HG03039 (cell line): ENCODE measurements at regions not wholly inside any gene's neighbourhood (a gene's known extent, or its start where the extent isn't known, plus 50 kb on each side); places are given as distances from the start of the nearest gene placed in this dataset.

Experiments
- ATAC-seq: cut with Tn5 transposase; IDR thresholded peaks from one replicate; pipeline ENCODE4 v1.9.1; 2021; ENCODE audit warnings: mild to moderate bottlenecking, moderate library complexity; ENCODE audit not compliant: unreplicated experiment

GRCh38 chr4:161237495-161237894, 926.3 kb downstream of the FSTL5 start:
- ATAC-seq, result no peak

GRCh38 chr4:161225327-161225726, 938.5 kb downstream of the FSTL5 start:
- no peak for ATAC-seq

GRCh38 chr4:161222889-161223288, 940.9 kb downstream of the FSTL5 start:
- ATAC-seq, result no peak

GRCh38 chr4:161208564-161208963, 955.2 kb downstream of the FSTL5 start:
- no peak for ATAC-seq

- no peak for ATAC-seq
These were observed 957.2 kb downstream of the FSTL5 start for GRCh38 chr4:161206528-161207080.

- ATAC-seq, result no peak
These were observed 959.9 kb downstream of the FSTL5 start for GRCh38 chr4:161203865-161204264.

- no peak for ATAC-seq
These were observed 965.9 kb downstream of the FSTL5 start for GRCh38 chr4:161197912-161198311.

GRCh38 chr4:161197474-161197873, 966.3 kb downstream of the FSTL5 start:
- no peak for ATAC-seq

- ATAC-seq, result no peak
These were observed 974.3 kb downstream of the FSTL5 start for GRCh38 chr4:161189286-161190134.

GRCh38 chr4:161188578-161188977, 975.2 kb downstream of the FSTL5 start:
- ATAC-seq, result no peak

GRCh38 chr4:161187569-161187968, 976.2 kb downstream of the FSTL5 start:
- ATAC-seq, result no peak

- no peak for ATAC-seq
These were observed 977.0 kb downstream of the FSTL5 start for GRCh38 chr4:161186750-161187149.

- no peak for ATAC-seq
These were observed 977.8 kb downstream of the FSTL5 start for GRCh38 chr4:161186012-161186411.

- ATAC-seq, result no peak
These were observed 980.1 kb downstream of the FSTL5 start for GRCh38 chr4:161183729-161184128.

GRCh38 chr4:161182913-161183312, 980.9 kb downstream of the FSTL5 start:
- ATAC-seq, result no peak

- no peak for ATAC-seq
These were observed 985.5 kb downstream of the FSTL5 start for GRCh38 chr4:161178310-161178709.

GRCh38 chr4:161172396-161173026, 991.3 kb downstream of the FSTL5 start:
- ATAC-seq, result no peak

- no peak for ATAC-seq
These were observed 996.3 kb downstream of the FSTL5 start for GRCh38 chr4:161167539-161167938.

- no peak for ATAC-seq
These were observed 1003.1 kb downstream of the FSTL5 start for GRCh38 chr4:161160718-161161117.

- no peak for ATAC-seq
These were observed 1015.7 kb downstream of the FSTL5 start for GRCh38 chr4:161148051-161148450.

- ATAC-seq, result no peak
These were observed 1020.4 kb downstream of the FSTL5 start for GRCh38 chr4:161143375-161143774.

GRCh38 chr4:161134795-161135194, 1029.0 kb downstream of the FSTL5 start:
- ATAC-seq, result no peak
